Peyer's patch (tissue), 4 donors: ENCODE measurements at regions not wholly inside any gene's neighbourhood (a gene's known extent, or its start where the extent isn't known, plus 50 kb on each side); places are given as distances from the start of the nearest gene placed in this dataset.

ENCODE experiments used
- DNase-seq, 3 donors: peaks; one replicate each; pipeline ENCODE4 v3.0.0-alpha.2; 2017 to 2019
- H3K27ac ChIP-seq, 4 donors: fragments of 200-600 bp; sonication (generic); one replicate each; pipeline ENCODE4 v1.5.1; 2016 to 2019
- H3K27me3 ChIP-seq, 2 donors: fragments of 200-600 bp; sonication (generic); one replicate each; pipeline ENCODE4 v1.5.1; 2019
- H3K36me3 ChIP-seq, 3 donors: fragments of 200-600 bp; sonication (generic); one replicate each; pipeline ENCODE4 v1.5.1; 2016 to 2019
- H3K4me1 ChIP-seq, 4 donors: fragments of 200-600 bp; sonication (generic); one replicate each; pipeline ENCODE4 v1.5.1; 2016 to 2019
- H3K4me3 ChIP-seq, 4 donors: fragments of 200-600 bp; sonication (generic); 1 replicate in 3 of 4; 2 replicates in 1 of 4; pipeline ENCODE4 v1.5.1; 2016 to 2019; ENCODE audit warnings: mild to moderate bottlenecking in 1 of 4
- H3K9me3 ChIP-seq, 4 donors: fragments of 200-600 bp; sonication (generic); one replicate each; pipeline ENCODE4 v1.5.1; 2016 to 2019; ENCODE audit warnings: mild to moderate bottlenecking in 1 of 4
- POLR2A ChIP-seq, 2 donors: fragments of 450-650 bp; IDR thresholded peaks; one replicate each; pipeline ENCODE4 v1.5.1; 2017; ENCODE audit warnings: antibody characterized with exemption in 2 of 2, mild to moderate bottlenecking in 2 of 2, moderate library complexity in 2 of 2
- TF ChIP-seq, protein P1 (sequence below), 6 experiments: fragments of 450-650 bp in 4 of 6; fragments of 200-600 bp in 2 of 6; sonication (generic) in 1 of 6; IDR thresholded peaks; one replicate each; pipeline ENCODE4 v1.5.1; 2017 to 2019; ENCODE audit warnings: antibody characterized with exemption in 6 of 6, mild to moderate bottlenecking in 3 of 6, moderate library complexity in 1 of 6

DNA sequence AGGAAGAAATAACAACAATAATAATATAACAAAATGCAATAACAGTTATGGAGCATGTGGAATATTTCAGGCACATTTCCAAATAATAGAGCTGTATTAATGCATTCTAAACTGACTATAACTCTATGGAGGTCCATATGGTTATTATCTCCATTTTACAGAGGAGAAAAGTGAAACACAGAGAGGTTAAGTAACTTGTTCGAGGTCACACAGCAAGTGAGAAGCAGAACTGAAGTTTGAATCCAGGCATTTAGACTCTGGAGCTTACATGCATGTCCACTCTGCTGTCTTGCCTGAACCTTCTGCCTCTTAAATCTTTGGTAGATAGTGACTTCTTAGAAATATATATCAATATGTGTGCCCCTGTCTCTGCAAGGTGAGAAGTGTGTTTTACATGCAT lies 350.8 kb downstream of the GADD45G start:
- no peak for DNase-seq
- H3K36me3 ChIP-seq = no peaks in the 10 kb centered on the region
- no peaks in the 10 kb centered on the region for H3K9me3 ChIP-seq
- no peak overlapping the region for H3K4me3 ChIP-seq
- peaks cover 0 to 4% (median 0%) of the 10 kb centered on the region in 4 donors for H3K4me1 ChIP-seq
- no peak overlapping the region for H3K27ac ChIP-seq
- no peak for TF ChIP-seq POLR2A (IDR thresholded peaks at IDR 0.05)
- TF ChIP-seq, protein P1, sequence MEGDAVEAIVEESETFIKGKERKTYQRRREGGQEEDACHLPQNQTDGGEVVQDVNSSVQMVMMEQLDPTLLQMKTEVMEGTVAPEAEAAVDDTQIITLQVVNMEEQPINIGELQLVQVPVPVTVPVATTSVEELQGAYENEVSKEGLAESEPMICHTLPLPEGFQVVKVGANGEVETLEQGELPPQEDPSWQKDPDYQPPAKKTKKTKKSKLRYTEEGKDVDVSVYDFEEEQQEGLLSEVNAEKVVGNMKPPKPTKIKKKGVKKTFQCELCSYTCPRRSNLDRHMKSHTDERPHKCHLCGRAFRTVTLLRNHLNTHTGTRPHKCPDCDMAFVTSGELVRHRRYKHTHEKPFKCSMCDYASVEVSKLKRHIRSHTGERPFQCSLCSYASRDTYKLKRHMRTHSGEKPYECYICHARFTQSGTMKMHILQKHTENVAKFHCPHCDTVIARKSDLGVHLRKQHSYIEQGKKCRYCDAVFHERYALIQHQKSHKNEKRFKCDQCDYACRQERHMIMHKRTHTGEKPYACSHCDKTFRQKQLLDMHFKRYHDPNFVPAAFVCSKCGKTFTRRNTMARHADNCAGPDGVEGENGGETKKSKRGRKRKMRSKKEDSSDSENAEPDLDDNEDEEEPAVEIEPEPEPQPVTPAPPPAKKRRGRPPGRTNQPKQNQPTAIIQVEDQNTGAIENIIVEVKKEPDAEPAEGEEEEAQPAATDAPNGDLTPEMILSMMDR (IDR thresholded peaks at IDR 0.05) = no peak
- H3K27me3 ChIP-seq = no peaks in the 10 kb centered on the region

DNA sequence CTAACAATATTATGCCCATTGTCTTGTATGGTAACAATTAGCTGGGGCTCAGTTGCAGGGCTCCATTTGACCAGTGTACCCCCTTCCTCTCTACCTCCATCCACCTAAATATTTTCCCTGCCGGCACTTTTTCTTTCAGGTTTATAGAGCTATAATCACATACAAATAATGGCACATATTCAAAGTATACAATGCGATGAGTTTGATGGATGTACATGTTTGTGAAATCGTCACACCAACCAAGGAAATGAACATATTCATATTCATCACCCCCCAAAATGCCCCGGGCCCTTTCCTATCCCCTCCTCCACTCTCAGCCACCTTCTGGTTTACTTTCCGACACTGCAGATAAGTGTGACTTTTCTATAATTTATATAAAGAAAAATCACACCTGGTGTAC lies 351.5 kb downstream of the GADD45G start:
- TF ChIP-seq, protein P1 (IDR thresholded peaks at IDR 0.05) = no peak
- no peak for TF ChIP-seq POLR2A (IDR thresholded peaks at IDR 0.05)
- H3K4me3 ChIP-seq = no peak overlapping the region
- H3K4me1 ChIP-seq = peaks cover 0 to 7% (median 0%) of the 10 kb centered on the region in 4 donors
- no peak for DNase-seq
- H3K9me3 ChIP-seq = no peaks in the 10 kb centered on the region
- H3K36me3 ChIP-seq = no peaks in the 10 kb centered on the region
- no peak overlapping the region for H3K27ac ChIP-seq
- no peaks in the 10 kb centered on the region for H3K27me3 ChIP-seq

DNA sequence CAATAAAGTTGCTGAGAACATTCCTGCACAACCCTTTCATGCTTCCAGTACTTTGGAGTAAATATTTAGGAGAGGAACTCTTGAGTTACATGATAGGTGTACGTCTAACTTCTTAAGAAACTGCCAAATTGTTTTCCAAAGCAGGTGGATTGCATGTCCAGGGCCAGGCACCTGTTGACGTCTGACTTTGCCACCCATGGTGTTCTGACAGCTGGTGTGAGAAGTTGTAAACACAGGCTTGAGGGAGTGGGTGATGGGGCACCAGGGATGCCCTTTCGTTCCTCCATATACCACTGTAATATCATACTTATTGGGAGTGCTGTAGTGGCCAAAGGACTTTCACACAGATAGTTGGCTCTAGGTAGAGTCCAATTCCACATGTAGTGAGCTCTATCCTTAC lies 352.1 kb downstream of the GADD45G start:
- no peak for TF ChIP-seq POLR2A (IDR thresholded peaks at IDR 0.05)
- TF ChIP-seq, protein P1 (IDR thresholded peaks at IDR 0.05) = no peak
- H3K27ac ChIP-seq = no peak overlapping the region
- DNase-seq = no peak
- H3K9me3 ChIP-seq = no peaks in the 10 kb centered on the region
- H3K36me3 ChIP-seq = no peaks in the 10 kb centered on the region
- H3K4me3 ChIP-seq = no peak overlapping the region
- no peaks in the 10 kb centered on the region for H3K27me3 ChIP-seq
- peaks cover 0 to 13% (median 0%) of the 10 kb centered on the region in 4 donors for H3K4me1 ChIP-seq

DNA sequence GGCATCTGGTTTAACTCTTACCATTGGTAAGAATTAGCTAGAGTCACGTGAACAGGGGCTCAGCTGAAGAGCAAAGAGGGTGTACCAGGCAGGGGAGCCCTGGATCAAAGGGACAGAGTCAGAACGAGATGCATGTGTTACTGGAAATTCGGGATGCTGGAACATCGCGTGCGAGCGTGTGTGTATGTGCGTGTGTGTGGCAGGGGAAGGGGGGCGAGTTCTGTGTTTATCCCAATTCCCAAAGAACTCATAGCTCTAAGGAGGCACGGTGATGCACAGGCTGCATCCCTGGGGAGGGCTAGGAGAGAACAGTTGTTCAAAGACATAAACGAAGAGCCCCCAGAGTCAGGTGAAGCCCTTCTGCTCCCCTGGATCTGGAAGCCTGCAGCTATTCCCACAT lies 353.3 kb downstream of the GADD45G start:
- no peak for DNase-seq
- no peak overlapping the region for H3K27ac ChIP-seq
- TF ChIP-seq, protein P1 (IDR thresholded peaks at IDR 0.05) = no peak
- no peak for TF ChIP-seq POLR2A (IDR thresholded peaks at IDR 0.05)
- H3K4me3 ChIP-seq = no peak overlapping the region
- H3K36me3 ChIP-seq = no peaks in the 10 kb centered on the region
- H3K27me3 ChIP-seq = no peaks in the 10 kb centered on the region
- no peaks in the 10 kb centered on the region for H3K9me3 ChIP-seq
- H3K4me1 ChIP-seq = peaks cover 0 to 17% (median 0%) of the 10 kb centered on the region in 4 donors

DNA sequence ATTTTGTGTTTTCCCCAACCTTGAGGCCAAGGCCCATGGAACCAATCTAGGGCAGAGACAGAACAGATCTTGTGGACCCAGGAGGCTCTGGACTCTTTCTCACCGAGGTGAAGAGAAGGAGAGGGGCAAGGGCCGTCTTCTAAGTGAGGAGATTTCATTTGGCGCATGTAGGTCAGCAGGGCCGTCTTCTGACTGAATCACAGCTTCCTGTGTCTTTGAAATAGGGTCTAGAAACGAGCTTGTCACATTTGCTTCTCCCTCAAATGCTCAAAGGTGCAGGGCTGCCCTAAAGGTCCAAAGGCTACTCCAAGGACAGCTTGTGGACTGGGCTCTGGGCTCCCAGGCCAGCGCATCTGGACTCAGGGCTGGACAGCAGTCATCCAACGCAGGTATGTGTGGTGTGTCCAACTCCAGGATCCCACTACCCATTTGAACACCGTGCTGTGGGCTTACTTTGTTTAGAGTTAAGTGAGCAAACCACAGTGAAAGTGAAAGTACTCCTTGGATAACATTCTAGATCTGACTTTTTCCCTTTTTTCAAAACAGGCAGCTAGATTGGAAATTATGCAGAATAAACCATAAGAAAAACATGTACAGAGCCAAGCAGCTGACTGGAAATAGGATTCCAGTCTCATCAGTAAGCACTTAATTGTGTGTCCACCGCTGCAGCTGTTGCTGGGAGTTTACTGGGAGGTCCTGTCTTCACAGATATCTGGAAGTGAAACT lies 357.0 kb downstream of the GADD45G start:
- Histone ChIP-seq H3K9me3 (no peaks in the 10 kb centered on the region), H3K4me1 (peaks cover 0 to 13% (median 0%) of the 10 kb centered on the region in 4 donors), H3K27ac (peak overlapping the region in 2 of 4 donors; percentile 47 to 55), H3K27me3 (no peaks in the 10 kb centered on the region), H3K36me3 (no peaks in the 10 kb centered on the region), H3K4me3 (peak overlapping the region in 3 of 4 donors; percentile 1 to 16 (median 1))
- TF ChIP-seq, protein P1 (IDR thresholded peaks at IDR 0.05) = no peak
- TF ChIP-seq POLR2A (IDR thresholded peaks at IDR 0.05) = no peak
- DNase-seq = no peak
